ENCODE measurements at regions not wholly inside any gene's neighbourhood (a gene's known extent, or its start where the extent isn't known, plus 50 kb on each side); places are given as distances from the start of the nearest gene placed in this dataset.

DNA sequence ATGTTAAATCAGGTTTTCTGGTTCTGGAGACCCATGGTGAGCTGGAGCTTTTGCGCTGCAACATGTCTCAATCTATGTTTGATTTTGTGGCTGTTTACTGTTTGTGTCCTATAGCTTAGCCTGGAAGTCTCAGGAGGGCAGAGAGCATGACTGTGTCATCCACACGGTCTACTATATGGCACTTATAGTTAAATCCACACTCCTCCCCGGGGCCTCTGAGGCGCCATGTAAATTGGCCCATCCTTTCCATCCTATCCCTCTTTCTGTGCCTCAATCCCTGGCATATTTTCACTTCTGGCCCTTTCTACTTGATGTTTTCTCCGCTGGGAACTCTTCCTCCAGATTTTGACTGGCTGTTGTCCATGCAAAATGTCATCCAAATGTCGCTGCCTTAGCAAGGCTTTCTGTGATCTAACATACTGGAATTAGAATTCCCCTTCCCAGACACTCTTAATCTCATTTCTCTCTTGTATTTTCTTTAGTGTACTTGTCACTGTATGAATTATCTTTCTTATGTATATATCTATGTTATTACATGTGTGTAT is 560.8 kb upstream of the RGMA start:
- H3K36me3 ChIP-seq (replicated peaks in 1 of 2; ENCODE audit: control insufficient read depth in 1 of 2, insufficient read depth in 2 of 2, low read length in 1 of 2) = no peaks in the 10 kb centered on the region
- ChIA-PET POLR2A (no interaction called here), CTCF (no interaction called here)
- no peak overlapping the region for H3K27ac ChIP-seq (ENCODE audit: low read depth in 2 of 2, low read length in 1 of 2)
- H3K4me3 ChIP-seq (ENCODE audit: low read depth in 2 of 2, low read length in 1 of 2) = no peak overlapping the region
- peaks cover 0 to 7% of the 10 kb centered on the region in 2 experiments; a peak in 1 of 4 replicates for H3K4me1 ChIP-seq (ENCODE audit: control insufficient read depth in 1 of 2, insufficient read depth in 2 of 2, low read depth in 1 of 2, low read length in 1 of 2)
- no peaks in the 10 kb centered on the region for H3K9me3 ChIP-seq
- H3K79me2 ChIP-seq (ENCODE audit: insufficient read depth) = no peaks in the 10 kb centered on the region
- TF ChIP-seq NFIC (IDR thresholded peaks at IDR 0.05; ENCODE audit: borderline replicate concordance) (no peak), IRF3 (IDR thresholded peaks at IDR 0.05; ENCODE audit: low read depth, low read length) (no peak), POLR2AphosphoS5 (IDR thresholded peaks at IDR 0.05; ENCODE audit: low read depth, low read length) (no peak), TCF12 (IDR thresholded peaks at IDR 0.05) (no peak), EZH2phosphoT487 (IDR thresholded peaks at IDR 0.05; ENCODE audit: borderline replicate concordance, low read depth) (no peak), USF1 (IDR thresholded peaks at IDR 0.05; ENCODE audit: borderline replicate concordance, low read depth) (no peak), CHD2 (IDR thresholded peaks at IDR 0.05; ENCODE audit: low read length, partially characterized antibody) (no peak), EP300 (IDR thresholded peaks at IDR 0.05; ENCODE audit: borderline replicate concordance in 1 of 2, low read depth in 1 of 2, low read length in 1 of 2) (no peak), TAF1 (IDR thresholded peaks at IDR 0.05; ENCODE audit: borderline replicate concordance, low read depth, low read length) (no peak), FOXJ3 (CRISPR knock-in tag; IDR thresholded peaks at IDR 0.05) (no peak), JUND (IDR thresholded peaks at IDR 0.05) (no peak), NRF1 (IDR thresholded peaks at IDR 0.05; ENCODE audit: low read depth, low read length) (no peak), SMC3 (IDR thresholded peaks at IDR 0.05; ENCODE audit: low read depth, low read length) (no peak)
- TF ChIP-seq, protein P1, sequence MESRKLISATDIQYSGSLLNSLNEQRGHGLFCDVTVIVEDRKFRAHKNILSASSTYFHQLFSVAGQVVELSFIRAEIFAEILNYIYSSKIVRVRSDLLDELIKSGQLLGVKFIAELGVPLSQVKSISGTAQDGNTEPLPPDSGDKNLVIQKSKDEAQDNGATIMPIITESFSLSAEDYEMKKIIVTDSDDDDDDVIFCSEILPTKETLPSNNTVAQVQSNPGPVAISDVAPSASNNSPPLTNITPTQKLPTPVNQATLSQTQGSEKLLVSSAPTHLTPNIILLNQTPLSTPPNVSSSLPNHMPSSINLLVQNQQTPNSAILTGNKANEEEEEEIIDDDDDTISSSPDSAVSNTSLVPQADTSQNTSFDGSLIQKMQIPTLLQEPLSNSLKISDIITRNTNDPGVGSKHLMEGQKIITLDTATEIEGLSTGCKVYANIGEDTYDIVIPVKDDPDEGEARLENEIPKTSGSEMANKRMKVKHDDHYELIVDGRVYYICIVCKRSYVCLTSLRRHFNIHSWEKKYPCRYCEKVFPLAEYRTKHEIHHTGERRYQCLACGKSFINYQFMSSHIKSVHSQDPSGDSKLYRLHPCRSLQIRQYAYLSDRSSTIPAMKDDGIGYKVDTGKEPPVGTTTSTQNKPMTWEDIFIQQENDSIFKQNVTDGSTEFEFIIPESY (IDR thresholded peaks at IDR 0.05; ENCODE audit: borderline replicate concordance, low read depth) = no peak
- TF ChIP-seq, protein P2, sequence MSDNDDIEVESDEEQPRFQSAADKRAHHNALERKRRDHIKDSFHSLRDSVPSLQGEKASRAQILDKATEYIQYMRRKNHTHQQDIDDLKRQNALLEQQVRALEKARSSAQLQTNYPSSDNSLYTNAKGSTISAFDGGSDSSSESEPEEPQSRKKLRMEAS (IDR thresholded peaks at IDR 0.05; ENCODE audit: low read depth) = no peak
- TF ChIP-seq, protein P3, sequence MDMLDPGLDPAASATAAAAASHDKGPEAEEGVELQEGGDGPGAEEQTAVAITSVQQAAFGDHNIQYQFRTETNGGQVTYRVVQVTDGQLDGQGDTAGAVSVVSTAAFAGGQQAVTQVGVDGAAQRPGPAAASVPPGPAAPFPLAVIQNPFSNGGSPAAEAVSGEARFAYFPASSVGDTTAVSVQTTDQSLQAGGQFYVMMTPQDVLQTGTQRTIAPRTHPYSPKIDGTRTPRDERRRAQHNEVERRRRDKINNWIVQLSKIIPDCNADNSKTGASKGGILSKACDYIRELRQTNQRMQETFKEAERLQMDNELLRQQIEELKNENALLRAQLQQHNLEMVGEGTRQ (IDR thresholded peaks at IDR 0.05; ENCODE audit: borderline replicate concordance, low read depth, low read length) = no peak
- TF ChIP-seq, protein P4, sequence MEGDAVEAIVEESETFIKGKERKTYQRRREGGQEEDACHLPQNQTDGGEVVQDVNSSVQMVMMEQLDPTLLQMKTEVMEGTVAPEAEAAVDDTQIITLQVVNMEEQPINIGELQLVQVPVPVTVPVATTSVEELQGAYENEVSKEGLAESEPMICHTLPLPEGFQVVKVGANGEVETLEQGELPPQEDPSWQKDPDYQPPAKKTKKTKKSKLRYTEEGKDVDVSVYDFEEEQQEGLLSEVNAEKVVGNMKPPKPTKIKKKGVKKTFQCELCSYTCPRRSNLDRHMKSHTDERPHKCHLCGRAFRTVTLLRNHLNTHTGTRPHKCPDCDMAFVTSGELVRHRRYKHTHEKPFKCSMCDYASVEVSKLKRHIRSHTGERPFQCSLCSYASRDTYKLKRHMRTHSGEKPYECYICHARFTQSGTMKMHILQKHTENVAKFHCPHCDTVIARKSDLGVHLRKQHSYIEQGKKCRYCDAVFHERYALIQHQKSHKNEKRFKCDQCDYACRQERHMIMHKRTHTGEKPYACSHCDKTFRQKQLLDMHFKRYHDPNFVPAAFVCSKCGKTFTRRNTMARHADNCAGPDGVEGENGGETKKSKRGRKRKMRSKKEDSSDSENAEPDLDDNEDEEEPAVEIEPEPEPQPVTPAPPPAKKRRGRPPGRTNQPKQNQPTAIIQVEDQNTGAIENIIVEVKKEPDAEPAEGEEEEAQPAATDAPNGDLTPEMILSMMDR (IDR thresholded peaks at IDR 0.05) = no peak
- no peaks in the 10 kb centered on the region for H3K27me3 ChIP-seq (ENCODE audit: insufficient read depth)
- no peak overlapping the region for H3K4me2 ChIP-seq
- WGBS (ENCODE audit: low lambda C conversion rate) = 29% methylated on average over 6 of the region's 6 CpGs
- H3K9me2 ChIP-seq = no peaks in the 10 kb centered on the region
- no peak overlapping the region for H3K9ac ChIP-seq
- DNase-seq = no peak
- H2AFZ ChIP-seq (ENCODE audit: low read depth) = no peak overlapping the region
- H3F3A ChIP-seq (replicated peaks; ENCODE audit: insufficient read depth) = no peaks in the 10 kb centered on the region
- H4K20me1 ChIP-seq (ENCODE audit: insufficient read depth) = no peaks in the 10 kb centered on the region

All from SK-N-SH (cell line).